Stimulated activated CD4-positive, alpha-beta T cell treated with anti-CD3 and anti-CD28 coated beads, Interleukin-1b, Interleukin-23, amount 100 ng/mL, for 1 hour (primary cell): ENCODE measurements at regions not wholly inside any gene's neighbourhood (a gene's known extent, or its start where the extent isn't known, plus 50 kb on each side); places are given as distances from the start of the nearest gene placed in this dataset.

Source experiments
- DNase-seq, 2 donors: peaks; one replicate each; pipeline ENCODE4 v3.0.0-alpha.2; 2020; ENCODE audit warnings: low read depth in 2 of 2

DNA sequence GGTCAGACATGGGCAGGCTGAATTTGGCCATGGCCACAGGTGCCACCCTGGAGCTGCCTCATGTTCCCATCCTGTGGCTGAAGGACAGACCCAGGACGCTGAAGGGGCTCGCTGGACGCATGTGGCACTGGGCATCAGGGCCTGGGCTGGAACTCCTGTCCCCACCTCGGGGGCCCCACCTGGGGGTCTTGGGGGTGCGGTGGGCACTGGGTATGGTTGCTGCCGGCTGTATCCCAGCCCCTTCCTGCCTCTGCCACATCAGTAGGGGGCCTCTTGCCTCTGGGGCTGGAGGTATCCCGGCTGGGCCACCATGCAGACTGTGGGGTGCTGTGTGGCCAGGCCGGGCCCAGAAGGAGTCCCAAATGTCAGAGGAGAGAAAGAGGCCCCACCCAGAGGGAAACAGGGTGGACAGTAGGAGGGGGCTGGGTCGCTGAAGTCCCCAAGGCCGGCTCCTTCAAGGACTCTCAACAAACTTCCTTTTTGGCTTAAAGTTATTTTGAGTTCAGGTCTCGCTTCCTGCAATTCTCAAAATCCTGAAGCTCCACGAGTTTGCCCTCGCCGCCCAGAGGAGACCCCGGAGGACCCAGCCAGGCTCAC, 78.7 kb downstream of the SIK1 start:
- DNase-seq: no peak

DNA sequence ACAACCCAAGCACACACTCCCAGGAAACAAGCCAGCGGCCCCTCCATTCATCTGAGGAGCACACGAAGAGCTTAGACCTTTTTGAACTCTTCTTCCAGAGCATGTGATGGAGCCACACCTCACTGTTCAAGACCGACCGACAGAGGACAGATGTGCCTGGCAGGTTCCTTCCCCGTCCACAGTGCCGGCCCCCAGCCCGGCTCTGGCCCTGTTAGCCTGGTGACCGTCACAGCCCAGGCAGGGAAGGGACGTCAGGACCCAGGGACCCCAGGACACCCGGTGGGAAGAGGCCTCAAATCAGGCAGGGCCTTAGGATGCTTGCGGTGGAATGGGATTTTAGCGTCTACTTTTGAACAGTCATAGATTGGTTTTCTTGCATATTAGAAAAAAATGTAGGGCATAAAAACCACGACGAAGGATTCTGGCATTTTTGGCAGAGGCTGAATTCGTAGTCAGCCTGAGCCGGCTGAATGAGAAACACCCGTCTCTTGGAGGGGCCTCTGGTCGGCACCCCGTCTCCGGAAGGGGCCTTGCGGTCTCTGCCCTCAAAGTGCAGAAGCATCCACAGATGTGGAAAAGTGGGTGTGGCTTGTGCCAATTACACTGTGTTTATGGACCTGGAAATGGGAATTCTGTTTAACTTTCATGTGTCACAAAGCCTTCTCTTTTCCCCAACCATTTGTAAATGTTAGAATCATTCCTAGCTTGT, 79.3 kb downstream of the SIK1 start:
- no peak for DNase-seq

DNA sequence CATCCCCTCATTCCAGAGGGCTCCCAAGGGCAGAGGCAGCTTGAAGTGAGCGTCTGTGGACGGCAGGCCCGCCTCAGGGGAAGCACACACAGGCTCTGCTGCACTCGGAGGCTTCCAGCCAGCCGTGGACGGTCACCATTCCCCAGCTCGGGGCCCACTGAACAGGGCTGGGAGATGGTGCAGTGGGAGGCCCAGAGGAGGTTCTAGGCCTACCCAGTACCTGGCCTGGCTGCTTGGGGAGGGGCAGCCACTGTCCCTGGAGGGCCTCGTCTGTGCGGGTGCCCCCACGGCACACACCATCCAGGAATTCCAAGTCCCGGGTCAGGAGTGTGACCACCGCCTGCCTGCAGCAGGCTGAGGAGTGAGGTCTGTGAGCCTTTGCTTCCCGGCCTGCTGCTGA, 80.4 kb downstream of the SIK1 start:
- DNase-seq: no peak

DNA sequence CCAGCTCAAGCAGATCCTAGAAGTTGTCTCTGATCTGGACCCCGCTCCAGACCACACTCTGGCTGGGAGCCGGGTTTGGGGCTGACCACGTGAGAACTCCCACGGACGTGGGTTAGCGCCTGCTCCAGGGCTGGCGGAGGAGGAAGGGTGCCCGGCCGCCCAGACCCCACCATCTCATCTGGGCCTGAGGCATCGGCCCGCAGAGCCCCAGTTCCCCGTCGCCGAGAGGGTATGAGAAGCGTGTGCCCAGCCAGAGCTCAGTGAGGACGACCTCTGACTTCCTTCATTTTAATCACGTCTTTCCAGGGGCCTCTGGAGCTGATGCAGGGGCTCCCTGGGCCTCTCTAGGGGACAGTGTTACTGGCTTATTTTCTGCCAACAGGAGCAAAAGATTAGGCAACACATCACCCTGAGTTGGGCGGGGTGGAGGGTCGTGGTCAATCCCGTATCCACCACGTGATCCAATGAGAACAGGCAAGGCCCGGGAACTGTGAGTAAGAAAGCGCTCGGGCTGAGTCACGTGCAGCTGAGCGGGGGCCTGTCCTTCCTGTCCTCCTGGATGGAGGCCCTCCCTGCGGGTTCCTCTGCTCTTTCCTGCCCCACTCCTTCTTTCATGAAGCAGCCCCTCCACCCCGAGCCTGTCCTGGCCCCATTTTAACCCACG, 81.1 kb downstream of the SIK1 start:
- no peak for DNase-seq

DNA sequence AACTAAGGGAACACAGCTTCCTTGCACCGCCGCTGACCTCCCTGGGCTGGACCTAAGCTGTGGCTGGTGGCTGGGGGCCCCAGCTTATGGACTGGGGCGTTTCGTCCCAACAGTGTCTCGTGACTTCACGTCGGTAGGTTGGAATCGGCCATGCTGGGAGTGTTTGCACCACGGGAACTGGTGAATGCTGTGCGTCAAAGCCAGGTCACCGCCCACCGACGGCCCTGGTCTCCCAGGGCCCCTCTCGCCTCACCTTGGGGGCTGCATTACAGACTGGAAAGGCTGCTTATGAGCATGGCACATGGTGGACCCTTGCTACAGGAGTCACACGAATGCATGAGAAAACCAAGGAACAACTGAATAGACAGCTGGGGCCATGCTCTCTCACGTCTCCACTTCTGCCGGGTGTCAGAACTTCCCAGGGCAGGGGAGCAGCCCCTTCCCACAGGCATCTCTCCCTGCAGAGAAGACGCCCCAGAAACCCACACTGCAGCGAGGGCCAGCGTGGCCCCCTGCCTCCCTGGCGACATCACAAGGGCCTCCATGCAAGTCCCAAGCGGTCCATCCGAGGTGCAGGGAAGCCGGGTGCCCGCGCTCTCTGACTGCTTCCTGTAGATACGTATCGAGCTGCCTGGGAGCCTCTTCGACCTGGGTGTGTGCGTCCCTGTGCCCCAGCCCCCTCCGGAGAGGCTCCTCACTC, 81.7 kb downstream of the SIK1 start:
- DNase-seq: no peak

DNA sequence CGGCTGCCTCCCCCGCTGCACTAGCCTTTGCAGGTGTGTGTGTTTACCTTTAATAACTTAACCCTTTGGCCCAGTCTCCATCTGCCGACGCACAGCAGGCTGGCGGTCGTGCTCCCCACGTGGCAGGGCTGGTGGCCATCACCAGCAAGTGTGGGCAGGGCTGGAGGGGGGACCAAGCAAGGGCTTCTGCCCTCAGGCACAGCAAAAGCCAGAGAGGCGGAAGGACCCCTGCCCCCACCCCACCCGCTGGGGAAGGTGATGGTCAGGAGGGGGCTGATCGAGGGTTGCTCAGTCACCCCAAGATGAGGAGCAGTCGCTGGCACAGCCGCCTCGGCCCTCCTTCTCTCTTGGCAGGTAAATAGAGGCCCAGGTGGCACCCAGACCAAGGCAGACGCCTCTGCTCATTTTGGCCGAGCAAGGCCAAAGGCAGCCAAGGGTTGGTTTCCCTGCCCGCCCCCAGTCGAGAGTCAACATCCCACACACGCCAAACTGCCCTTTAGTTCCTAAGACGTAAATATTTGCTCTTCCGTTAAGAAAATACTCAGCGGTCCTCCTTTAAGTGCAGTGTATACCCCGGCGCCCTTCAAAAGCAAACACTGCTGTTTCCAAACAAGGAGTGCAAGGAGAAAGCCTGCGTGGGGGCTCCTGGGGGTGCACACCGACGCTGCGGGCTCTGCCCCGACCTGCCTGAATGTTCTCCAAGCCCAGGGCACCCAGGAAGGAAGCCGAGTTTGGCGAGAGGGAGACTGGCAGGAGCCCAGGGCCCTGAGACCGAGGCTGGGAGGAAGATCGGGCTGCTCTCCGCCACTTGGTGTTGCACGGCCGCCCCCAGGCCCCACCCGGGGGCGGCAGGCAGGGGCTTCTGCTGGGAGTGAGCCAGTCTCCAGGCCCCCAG, 82.7 kb downstream of the SIK1 start:
- no peak for DNase-seq

DNA sequence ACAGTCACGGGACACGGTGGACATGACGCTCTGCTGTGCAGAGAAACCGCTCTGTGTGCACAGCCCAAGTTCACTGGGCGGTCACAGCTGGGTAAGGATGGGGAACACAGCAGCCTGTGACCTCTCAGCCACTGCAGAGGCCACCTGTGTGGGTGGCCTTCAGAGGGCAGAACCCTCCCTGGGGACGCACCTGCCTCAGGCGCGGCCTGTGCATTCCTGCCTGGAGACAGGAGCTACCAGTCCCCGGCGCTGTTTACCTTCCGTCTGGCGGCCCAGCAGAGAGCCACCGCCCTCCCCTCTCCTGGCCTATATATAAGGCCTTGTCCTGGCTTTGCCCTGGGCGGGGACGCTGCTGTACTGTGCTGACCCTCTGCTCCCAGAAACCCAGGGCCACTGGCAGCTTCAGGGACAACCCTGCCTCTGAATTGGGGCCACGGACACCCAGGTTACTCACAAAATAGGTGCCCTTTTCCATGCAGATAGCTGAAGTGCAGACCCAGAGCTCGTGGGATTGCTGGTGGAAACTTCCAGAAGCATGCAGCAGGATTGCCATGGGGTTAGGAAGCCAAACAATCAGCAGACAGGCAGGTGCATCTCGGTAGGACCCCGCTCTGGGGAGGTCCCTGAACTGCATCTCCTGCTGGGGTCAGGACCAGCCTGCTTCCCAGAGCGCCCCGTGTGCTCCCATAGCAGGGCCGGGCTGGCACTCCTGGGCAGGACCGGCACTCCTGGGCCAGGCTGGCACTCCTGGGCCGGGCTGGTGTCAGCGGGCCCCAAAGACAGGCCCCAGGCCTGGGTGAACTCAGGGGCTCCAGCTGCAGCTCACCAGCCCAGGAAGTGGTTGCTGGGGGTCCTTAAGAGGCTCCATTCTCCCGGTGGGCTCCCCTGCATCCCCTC, 83.6 kb downstream of the SIK1 start:
- no peak for DNase-seq

DNA sequence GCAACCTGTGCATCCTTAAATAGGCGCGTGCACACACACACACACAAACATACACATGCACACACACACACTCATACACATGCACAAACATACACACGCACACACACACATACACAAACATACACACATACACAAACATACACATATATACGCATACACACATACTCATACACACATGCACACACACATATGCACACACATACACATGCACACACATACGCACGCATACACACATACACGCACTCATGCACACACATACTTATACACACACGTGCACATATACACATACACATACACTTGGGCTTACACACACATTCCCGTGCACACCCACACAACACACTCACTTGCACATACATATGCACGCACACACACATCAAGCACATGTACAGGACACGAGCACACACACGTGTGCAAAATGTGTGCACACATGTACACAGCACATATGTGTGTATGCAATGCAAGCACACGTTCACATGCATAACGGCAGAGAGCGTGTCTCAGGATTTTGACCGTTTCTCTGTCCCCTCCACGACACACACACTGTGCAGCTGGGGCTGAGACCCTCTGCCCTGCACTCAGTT, 84.5 kb downstream of the SIK1 start:
- DNase-seq: no peak

DNA sequence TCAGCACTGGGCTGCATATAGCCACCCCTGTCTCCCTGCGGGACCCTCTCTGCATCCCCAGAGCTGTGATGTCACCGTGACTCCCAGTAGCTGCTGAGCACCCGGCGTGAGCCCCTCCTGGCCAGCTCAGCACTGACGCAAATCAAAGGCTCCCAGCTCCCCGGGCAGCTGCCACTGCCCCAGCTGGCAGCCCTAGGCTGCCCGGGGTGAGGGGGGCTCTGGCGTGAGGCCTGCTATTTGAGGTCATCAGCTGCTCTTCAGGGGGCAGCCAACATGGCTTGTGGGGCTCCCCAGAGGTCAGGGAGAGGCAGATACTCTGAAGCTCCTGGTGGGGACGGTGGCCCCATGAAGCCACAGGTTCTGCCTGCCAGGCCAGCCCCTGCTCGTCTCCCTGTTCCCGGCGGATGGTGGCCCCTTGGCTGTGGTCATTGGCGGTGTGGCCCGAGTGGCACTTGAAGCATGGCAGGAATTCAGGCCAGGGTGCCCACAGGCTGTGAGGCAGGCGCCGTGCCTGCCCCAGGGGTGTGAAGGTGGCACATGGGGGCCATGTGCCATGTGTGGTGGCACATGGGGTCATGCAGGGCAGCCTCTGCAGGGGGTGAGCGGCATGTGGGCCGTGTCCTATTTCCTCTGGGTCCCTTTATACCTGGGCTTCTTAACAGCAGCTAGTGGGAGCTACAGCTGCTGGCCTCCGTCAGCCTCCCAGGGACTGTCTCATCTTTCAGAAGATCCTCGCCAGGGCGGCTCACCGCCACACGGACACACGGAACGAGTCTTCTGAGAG, 85.4 kb downstream of the SIK1 start:
- no peak for DNase-seq

DNA sequence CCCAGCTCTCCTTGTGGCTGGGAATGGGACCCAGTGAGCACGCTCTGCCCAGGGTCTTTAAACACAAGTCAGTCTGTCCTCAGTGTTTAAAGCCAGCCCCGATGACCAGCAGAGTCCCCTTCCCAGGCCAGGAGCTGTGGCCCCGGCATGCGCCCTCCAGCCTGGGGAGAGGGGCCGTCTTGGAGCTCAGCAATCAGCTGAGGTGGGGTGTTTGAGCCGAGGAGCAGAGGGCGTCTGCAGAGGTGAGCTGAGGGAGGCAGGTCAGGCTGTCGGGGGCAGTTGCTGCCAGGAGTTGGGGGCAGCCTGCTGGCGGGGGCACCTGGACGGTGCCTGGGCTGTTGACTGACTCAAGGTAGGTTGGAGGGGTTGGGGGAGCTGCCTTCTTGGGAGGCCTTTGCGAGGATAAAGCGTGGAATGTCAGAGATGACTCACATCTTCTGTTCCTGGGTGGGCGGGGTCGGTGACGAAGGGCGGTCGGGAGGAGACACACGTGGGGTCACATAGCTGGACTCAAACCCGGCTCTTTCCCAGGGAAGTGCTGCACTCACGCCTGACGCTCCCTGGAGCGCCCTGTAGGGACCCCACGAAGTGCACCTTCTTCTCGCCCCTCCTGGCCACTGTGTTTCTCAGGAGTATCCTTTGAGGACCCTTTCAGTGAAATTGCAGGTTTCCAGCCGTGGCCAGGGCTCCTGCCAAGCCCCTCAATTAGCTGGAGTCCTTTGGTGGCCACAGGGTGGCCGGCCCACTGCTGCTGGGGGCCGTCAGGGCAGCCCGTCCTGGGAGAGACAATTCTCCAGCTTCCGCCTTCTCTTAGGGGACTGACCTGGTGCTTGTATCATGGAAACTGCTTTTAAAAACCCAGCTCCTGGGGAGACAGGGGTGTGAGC, 86.2 kb downstream of the SIK1 start:
- no peak for DNase-seq

DNA sequence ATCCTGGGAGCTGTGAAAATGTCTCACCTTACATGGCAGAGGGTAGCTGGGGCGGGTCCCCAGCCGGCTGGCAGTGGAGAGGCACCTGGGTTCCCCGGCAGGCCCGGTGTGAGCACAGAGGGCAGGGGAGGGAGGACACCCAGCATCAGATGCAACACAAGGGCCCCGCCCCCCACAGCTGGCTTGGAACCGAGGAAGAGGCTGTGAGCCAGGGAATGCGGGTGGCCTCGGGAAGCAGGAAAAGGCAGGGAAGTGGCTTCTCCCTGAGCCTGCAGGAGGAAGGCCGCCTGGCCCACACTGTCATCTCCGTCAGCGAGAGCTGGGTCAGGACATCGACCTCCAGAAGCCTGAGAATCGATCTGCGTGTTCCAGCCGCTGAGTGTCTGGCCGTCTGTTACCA, 87.3 kb downstream of the SIK1 start:
- no peak for DNase-seq

DNA sequence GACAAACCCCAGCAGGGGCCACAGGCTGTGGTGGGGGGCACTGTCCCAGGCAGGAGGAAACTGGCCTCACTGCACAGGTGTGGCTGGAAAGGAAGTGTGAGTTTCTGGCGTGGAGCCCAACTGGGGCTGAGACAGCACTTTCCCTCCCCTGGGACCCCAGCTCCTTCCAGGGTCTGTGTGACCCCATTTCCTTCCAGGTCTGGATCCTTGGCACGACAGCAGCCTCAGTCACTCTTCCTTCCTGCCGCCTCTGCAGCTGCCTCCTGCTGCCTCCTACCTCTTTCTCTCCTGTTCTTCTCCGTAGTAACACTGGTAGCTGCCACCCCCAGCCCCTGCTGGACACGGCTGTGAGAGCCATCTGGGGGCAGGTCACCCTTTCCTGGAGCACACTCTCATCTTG, 88.0 kb downstream of the SIK1 start:
- no peak for DNase-seq

DNA sequence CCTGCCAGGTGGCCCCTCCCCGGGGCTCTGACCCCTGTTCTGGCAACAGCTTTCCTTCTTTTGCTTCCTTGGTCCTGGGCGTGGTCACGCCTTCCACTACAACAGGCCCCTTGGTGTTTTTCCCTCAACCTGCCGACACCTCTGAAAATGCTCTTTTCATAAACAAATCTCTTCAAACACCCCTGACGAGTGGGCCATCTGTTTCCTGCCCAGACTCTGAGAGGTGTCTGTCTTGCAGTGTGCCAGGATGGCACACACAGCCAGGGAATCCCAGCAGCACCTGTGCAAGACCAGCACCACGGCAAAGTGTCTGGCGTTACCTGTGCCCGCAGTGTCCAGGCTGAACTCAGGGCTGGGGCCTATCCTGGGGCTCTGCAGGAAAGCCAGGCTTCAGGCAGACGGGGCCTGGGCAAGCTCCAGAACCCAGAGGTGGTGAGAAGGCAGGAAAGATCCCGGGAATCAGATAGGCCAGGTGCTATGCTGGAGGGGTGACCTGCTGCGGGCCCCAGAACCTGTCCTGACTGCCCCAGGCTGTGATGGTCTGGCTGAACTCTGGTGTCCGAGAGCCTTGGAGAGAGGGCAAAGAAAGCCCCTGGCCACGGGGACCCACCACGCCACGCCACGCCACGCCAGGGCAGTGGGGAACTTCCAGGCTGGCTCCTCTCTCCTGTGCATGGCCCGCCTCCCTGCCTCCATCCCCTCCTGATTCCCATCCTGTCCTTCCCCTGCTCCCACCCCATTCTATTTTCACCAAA, 88.9 kb downstream of the SIK1 start:
- no peak for DNase-seq

DNA sequence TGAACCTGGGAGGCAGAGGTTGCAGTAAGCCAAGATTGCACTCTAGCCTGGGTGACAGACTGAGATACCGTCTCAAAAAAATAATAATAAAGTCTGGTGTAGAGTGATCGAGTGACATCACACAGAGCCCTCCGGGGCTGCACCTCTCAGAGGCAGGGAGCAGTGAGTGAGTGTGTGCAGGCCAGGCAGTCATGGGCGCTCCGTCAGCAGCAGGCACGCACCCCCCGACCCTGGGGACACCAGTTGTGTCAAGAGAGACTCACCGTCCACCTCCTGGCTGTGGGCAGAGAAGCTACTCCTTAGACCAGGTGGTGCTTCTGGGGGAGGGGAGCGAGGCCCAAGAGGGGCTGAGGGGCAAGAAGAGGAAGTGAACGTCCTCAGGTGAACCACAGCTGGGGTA, 91.8 kb downstream of the SIK1 start:
- DNase-seq: no peak

DNA sequence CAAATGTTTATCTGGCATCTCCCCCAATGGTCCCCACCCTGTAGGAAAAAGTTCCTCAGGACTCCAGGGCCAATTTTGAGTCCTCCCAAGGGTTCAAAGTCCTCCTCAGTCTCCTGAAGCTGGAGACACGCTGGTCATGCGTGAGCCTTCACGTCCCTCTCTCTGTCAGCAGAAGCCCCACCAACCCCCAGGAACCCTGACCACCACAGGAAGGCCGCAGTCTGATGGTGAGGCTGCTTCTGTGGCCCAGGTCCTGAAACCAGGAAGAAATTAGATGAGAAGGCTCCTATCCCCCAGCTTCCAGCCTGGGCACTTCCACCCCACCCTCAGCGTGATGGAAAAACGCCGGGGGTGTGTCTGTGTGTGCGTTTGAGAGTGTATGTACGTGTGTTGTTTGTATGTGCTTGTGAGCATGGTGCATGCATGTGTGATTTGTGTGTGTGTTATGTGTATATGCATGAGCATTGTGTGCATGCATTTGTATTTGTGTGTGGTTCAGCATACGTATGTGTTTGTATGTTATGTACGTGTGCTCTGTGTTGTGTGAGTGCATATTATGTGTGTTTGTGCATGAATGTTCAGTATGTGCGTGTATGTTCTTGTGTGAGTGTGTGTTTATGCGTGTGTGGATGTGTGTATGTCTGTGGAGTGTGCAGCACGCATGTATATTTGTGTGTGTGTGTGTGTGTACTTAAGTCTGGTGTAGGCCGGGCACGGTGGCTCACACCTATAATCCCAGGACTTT, 92.5 kb downstream of the SIK1 start:
- no peak for DNase-seq

DNA sequence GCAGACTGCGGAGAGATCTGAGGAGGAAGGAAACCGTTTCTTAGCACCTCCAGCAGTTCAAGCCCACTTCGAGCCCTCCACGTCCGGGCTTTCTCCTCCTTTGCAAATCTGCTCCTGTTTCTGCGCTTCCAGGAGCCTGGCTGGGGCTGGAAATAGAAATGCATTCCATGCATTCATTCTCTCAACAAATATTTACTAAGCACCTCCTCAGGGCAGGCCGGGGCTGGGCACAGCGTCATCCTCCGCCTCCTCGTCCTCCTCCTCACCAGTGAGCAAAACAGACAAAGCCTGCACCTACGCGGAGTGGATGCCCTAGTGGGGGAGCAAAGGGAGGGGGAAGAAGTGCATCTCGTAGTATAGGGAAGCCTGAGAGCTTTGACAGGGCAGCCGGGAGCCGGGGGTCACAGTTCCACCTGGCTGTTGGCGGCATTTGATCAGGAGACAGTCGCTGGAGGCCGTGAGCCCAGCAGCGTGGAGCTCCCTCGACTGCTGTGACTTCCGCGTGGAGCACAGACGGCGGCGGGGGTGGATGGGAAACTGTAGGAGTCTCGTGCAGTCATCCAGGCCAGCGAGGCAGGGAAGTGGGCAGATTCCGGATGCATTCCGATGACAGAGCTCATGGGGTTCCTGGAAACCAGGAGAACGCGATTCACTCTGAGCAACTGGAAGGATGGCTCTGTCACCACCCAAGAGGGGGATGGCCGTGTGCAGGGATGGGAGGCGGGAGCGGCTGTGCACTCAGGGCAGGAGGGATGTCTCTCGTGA, 93.5 kb downstream of the SIK1 start:
- no peak for DNase-seq
